Activated CD4-positive, alpha-beta memory T cell treated with anti-CD3 and anti-CD28 coated beads, Interleukin-2, amount 10 ng/mL, durations not matched to agents 7 days and 5 days (primary cell): ENCODE measurements at regions not wholly inside any gene's neighbourhood (a gene's known extent, or its start where the extent isn't known, plus 50 kb on each side); places are given as distances from the start of the nearest gene placed in this dataset.

Experiments used
- CTCF ChIA-PET: fragments of 350-600 bp; sonication (Branson Sonifier 250); formaldehyde crosslinking; loops from one replicate; lab custom pipeline; 2021; ENCODE audit warnings: antibody characterized with exemption, inconsistent platforms; lab: Charles Lee
- POLR2A ChIA-PET: fragments of 350-600 bp; sonication (Branson Sonifier 250); formaldehyde crosslinking; loops from one replicate; lab custom pipeline; 2021; ENCODE audit warnings: antibody characterized with exemption; lab: Charles Lee
- DNase-seq: peaks from one replicate; pipeline ENCODE4 v3.0.0-alpha.2; 2020
- H3K27ac Mint-ChIP-seq: one replicate; pipeline ENCODE4 v1.8.0; 2021; ENCODE audit warnings: mild to moderate bottlenecking, mixed read lengths
- H3K27me3 Mint-ChIP-seq: one replicate; pipeline ENCODE4 v1.8.0; 2021; ENCODE audit warnings: mixed read lengths
- H3K36me3 Mint-ChIP-seq: one replicate; pipeline ENCODE4 v1.8.0; 2021; ENCODE audit warnings: low read depth, mixed read lengths
- H3K4me1 Mint-ChIP-seq: one replicate; pipeline ENCODE4 v1.8.0; 2021; ENCODE audit warnings: mixed read lengths
- H3K4me3 Mint-ChIP-seq: one replicate; pipeline ENCODE4 v1.8.0; 2021; ENCODE audit warnings: mild to moderate bottlenecking, mixed read lengths
- H3K9me3 Mint-ChIP-seq: one replicate; pipeline ENCODE4 v1.8.0; 2021; ENCODE audit warnings: mixed read lengths

DNA sequence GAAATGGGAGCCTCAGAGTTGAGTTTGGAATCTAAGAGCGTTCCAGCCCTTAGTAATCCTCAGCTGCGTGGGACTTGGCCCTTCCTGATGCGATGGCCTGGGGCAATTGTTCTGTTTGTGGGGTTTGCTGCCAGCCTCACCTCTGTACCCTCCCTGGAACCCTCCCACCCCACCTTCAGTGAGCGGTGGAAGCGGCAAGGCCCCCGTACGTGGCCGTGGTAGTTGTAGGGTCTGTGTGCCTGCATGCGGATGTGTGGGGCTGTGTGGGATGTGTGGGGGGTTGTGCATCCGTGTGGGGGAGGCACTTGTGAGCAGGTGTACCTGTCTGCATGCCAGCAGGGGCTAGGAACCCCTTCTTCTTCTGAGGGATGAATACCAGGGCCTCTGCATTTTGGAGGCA lies 65.4 kb upstream of the ADRA2C start:
- Mint-ChIP-seq H3K4me3 (no peak overlapping the region), H3K4me1 (no peaks in the 10 kb centered on the region), H3K27ac (no peak overlapping the region), H3K36me3 (no peaks in the 10 kb centered on the region), H3K27me3 (peaks cover 3% of the 10 kb centered on the region), H3K9me3 (peaks cover 4% of the 10 kb centered on the region)
- CTCF ChIA-PET = no interaction called here
- POLR2A ChIA-PET = no interaction called here
- DNase-seq = no peak

DNA sequence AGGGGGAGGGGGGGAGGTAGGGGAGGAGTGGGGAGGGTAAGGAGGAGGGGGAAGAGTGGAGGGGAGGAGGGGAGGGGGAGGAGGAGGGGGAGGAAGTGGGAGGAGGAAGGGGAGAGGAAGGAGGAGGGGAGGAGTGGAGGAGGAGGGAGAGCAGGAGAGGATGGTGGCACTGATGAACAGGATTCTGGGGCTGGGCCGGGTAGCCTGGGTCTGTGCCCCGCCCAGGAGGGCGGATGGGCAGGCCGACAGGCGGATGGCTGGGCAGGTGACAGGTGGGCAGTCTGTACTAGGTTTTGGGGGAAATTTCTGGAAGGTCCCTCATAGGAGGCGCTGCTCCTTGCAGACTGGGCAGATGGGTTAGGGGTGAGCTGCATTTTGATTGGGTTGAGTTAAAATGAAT lies 66.0 kb upstream of the ADRA2C start:
- Mint-ChIP-seq H3K9me3 (peaks cover 4% of the 10 kb centered on the region), H3K27me3 (peaks cover 3% of the 10 kb centered on the region), H3K36me3 (no peaks in the 10 kb centered on the region), H3K4me3 (no peak overlapping the region), H3K27ac (no peak overlapping the region), H3K4me1 (no peaks in the 10 kb centered on the region)
- CTCF ChIA-PET = no interaction called here
- POLR2A ChIA-PET = no interaction called here
- no peak for DNase-seq

GRCh38 chr4:3699678-3700077 lies 66.5 kb upstream of the ADRA2C start:
- POLR2A ChIA-PET = no interaction called here

GRCh38 chr4:3699261-3699660 lies 66.9 kb upstream of the ADRA2C start:
- Mint-ChIP-seq H3K4me1 (no peaks in the 10 kb centered on the region), H3K27me3 (peaks cover 5% of the 10 kb centered on the region), H3K4me3 (no peak overlapping the region), H3K36me3 (no peaks in the 10 kb centered on the region), H3K9me3 (peaks cover 4% of the 10 kb centered on the region), H3K27ac (no peak overlapping the region)
- CTCF ChIA-PET = no interaction called here
- DNase-seq = no peak
- POLR2A ChIA-PET = no interaction called here

More at GRCh38 chr4:3699678-3700077, 66.5 kb upstream of the ADRA2C start:
- Mint-ChIP-seq H3K9me3 (peaks cover 4% of the 10 kb centered on the region), H3K4me1 (no peaks in the 10 kb centered on the region), H3K36me3 (no peaks in the 10 kb centered on the region), H3K4me3 (no peak overlapping the region), H3K27me3 (peaks cover 3% of the 10 kb centered on the region), H3K27ac (no peak overlapping the region)
- DNase-seq = no peak
- CTCF ChIA-PET = no interaction called here

DNA sequence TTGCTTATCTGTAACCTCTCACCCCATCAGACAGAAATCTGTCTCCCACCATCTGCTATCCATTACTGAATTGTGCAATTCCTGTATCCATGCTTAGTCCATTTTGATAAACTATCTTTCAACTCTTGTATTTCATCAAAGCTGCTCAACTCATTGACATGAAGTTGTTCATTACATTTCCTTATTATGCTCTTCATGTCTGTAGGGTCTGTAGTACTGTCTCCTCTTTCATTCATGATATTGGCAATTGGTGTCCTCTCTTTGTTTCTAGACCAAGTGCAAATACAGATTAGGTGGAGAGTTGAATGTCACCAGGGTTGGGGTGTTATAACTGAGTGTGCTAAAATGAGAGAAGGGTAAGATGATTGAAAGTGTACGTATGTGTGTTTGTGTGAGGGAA lies 69.2 kb upstream of the ADRA2C start:
- Mint-ChIP-seq H3K4me1 (no peaks in the 10 kb centered on the region), H3K27ac (no peak overlapping the region), H3K9me3 (peaks cover 4% of the 10 kb centered on the region), H3K4me3 (no peak overlapping the region), H3K27me3 (peaks cover 10% of the 10 kb centered on the region), H3K36me3 (no peaks in the 10 kb centered on the region)
- ChIA-PET CTCF (no interaction called here), POLR2A (no interaction called here)
- no peak for DNase-seq

GRCh38 chr4:3690551-3691152 lies 75.5 kb upstream of the ADRA2C start:
- H3K9me3 Mint-ChIP-seq = no peaks in the 10 kb centered on the region
- H3K4me3 Mint-ChIP-seq = no peak overlapping the region
- H3K27me3 Mint-ChIP-seq = peaks cover 7% of the 10 kb centered on the region
- no peaks in the 10 kb centered on the region for H3K36me3 Mint-ChIP-seq
- no peak overlapping the region for H3K27ac Mint-ChIP-seq
- H3K4me1 Mint-ChIP-seq = no peaks in the 10 kb centered on the region
- ChIA-PET CTCF (no interaction called here), POLR2A (no interaction called here)
- DNase-seq = no peak

DNA sequence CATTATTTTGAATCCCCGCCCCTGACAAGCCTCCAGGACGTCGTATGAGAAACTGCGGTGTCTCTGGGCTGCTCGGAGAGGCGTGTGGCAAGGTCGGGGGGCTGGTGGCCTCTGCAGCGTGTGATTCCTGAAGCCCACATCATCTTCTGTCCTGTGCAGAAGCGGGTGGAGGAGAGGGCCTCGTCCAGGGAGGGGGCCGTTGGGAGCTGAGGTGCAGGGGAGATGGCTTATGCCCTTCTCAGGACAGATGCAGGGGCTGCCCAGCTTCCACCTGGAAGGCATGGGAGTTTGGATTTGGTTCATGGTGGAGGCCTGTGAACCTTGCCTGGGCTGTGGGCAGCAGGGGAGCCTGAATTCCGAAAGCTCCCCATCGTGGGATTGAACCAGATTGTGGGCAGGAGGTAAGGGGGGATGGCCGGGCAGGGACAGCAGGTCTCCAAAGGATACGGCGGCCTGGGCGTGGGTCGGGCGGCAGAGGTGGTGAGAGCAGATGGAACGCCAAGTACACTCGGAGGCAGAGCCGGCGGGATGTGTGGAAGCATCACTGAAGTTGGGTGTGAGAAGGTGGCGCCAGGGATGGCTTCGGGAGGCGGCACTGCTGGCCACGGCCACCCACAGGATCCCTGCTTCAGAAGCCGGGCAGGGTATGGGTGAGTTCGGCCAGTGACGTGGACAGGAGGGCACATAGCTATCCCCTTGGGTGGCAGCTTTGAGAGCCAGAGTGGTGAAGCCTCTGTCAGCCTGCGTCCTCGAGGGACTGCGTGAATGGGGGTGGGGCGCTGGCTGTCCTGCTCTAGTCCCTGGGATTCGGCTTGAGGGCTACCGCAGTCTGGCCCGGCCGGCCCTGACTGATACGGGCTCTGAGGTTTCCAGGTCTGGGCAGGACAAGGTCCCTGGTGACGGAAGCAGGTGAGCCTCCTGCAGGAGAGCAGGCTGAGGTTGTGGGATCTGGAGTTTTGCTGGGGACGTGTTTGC lies 76.3 kb upstream of the ADRA2C start:
- H3K4me3 Mint-ChIP-seq = no peak overlapping the region
- CTCF ChIA-PET = no interaction called here

GRCh38 chr4:3689006-3689405 lies 77.2 kb upstream of the ADRA2C start:
- H3K9me3 Mint-ChIP-seq = no peaks in the 10 kb centered on the region

More for the DNA sequence above, 76.3 kb upstream of the ADRA2C start:
- Mint-ChIP-seq H3K27ac (no peak overlapping the region), H3K9me3 (no peaks in the 10 kb centered on the region), H3K27me3 (peaks cover 7% of the 10 kb centered on the region), H3K4me1 (no peaks in the 10 kb centered on the region), H3K36me3 (no peaks in the 10 kb centered on the region)
- DNase-seq = no peak
- POLR2A ChIA-PET = no interaction called here

DNA sequence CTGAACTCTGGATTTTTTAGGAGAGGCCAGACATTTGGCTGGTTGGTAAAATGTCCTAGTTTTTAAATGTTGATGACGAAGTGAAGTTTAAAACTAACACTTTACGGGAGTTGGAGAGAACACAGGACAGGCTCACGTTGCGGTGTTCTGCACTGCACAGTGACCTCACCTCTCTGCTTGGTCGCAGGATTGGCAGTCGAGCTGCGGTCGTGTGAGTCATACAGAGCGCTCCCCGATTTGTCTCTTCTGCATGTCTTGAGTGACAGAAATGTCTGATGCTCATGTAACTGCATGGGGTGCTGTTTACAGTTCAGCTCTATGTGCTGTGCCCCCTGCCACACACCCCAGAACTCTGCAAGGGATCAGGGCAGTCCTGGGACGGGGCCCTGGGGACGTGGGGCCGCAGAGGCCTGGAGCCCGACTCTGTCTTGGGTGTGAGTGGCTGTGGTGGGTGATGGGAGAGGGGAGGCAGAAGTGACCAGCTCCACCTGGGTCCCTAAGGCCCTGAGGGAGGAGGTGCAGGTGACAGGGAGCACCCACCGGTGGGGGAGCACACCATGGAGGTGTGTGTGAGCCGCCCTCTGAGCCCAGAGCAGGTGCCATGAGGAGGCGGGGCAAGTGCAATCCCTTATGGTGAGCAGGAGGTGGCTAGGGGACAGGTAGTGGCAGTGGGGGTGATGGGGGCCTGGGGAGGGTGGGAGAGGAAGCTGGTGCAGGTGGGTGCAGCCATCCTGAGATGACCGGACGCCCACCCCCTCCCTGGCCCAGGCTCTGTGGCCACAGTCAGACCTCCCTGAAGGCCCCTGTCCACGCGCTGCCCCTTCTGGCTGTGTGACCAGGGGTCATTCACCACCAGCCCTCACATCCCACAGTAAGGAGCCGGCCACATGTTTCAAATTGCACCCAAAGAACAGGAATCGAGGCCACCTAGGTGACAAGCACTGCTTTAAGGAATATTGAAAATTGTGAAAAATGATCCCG lies 77.9 kb upstream of the ADRA2C start:
- ChIA-PET CTCF (no interaction called here), POLR2A (no interaction called here)
- Mint-ChIP-seq H3K9me3 (no peaks in the 10 kb centered on the region), H3K4me3 (no peak overlapping the region), H3K36me3 (no peaks in the 10 kb centered on the region), H3K27ac (no peak overlapping the region), H3K27me3 (peaks cover 4% of the 10 kb centered on the region), H3K4me1 (no peaks in the 10 kb centered on the region)
- DNase-seq = no peak

More at GRCh38 chr4:3689006-3689405, 77.2 kb upstream of the ADRA2C start:
- CTCF ChIA-PET = no interaction called here
- Mint-ChIP-seq H3K27ac (no peak overlapping the region), H3K27me3 (peaks cover 5% of the 10 kb centered on the region), H3K4me1 (no peaks in the 10 kb centered on the region), H3K4me3 (no peak overlapping the region), H3K36me3 (no peaks in the 10 kb centered on the region)
- POLR2A ChIA-PET = no interaction called here
- DNase-seq = no peak

DNA sequence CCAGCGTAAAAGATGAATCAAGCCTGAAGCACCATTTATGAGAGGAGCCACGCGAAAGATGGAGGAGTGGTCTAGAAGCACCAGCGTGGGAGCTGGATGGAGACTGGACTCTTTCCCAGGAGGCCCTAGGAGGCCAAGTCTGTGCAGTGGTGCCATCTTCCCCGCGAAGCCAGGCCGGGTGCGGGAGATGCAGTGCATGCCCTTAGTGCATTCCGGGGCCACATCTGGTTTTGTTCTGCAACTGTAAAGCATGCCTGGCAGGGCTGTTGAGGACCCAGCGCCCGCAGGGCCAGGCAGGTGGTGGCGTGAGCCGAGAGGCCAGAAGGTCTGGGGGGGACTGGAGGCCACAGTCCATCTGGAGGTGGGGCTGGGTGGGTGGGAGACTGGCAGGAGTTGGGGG lies 78.6 kb upstream of the ADRA2C start:
- no peaks in the 10 kb centered on the region for H3K27me3 Mint-ChIP-seq
- no peaks in the 10 kb centered on the region for H3K9me3 Mint-ChIP-seq
- no peak for DNase-seq
- H3K4me3 Mint-ChIP-seq = no peak overlapping the region
- no peaks in the 10 kb centered on the region for H3K4me1 Mint-ChIP-seq
- CTCF ChIA-PET = no interaction called here
- POLR2A ChIA-PET = no interaction called here
- no peaks in the 10 kb centered on the region for H3K36me3 Mint-ChIP-seq
- no peak overlapping the region for H3K27ac Mint-ChIP-seq

- Mint-ChIP-seq H3K9me3 (no peaks in the 10 kb centered on the region), H3K4me3 (no peak overlapping the region), H3K4me1 (no peaks in the 10 kb centered on the region), H3K36me3 (no peaks in the 10 kb centered on the region), H3K27me3 (no peaks in the 10 kb centered on the region), H3K27ac (no peak overlapping the region)
- no peak for DNase-seq
- POLR2A ChIA-PET = no interaction called here
- CTCF ChIA-PET = no interaction called here
Observed at GRCh38 chr4:3686753-3687152, 79.4 kb upstream of the ADRA2C start.

- H3K4me1 Mint-ChIP-seq = no peaks in the 10 kb centered on the region
- H3K27me3 Mint-ChIP-seq = no peaks in the 10 kb centered on the region
- no peak overlapping the region for H3K27ac Mint-ChIP-seq
- no peak for DNase-seq
- ChIA-PET POLR2A (no interaction called here), CTCF (no interaction called here)
- no peaks in the 10 kb centered on the region for H3K36me3 Mint-ChIP-seq
- H3K9me3 Mint-ChIP-seq = no peaks in the 10 kb centered on the region
- H3K4me3 Mint-ChIP-seq = no peak overlapping the region
Observed at GRCh38 chr4:3685081-3685645, 81.0 kb upstream of the ADRA2C start.

DNA sequence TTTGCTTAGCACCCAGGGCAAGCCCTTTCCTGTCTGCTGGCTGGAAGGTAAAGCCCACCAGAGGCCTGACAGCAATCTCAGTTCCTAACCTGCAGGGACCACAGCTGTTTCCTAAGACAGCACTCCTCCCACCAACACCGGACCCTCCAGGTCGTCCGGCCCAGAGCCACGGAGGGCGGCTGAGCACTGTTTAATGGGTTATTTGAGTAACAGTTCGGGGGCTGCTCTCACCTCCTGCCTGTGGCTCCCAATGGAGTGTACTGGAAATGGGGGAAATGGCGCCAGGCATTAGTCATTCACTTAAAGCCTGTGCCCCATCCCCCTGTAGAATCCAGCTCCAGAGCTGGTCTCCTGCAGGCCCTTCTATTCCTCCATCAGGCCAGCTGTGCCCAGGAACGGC lies 81.6 kb upstream of the ADRA2C start:
- no peak for DNase-seq
- POLR2A ChIA-PET = no interaction called here
- no peaks in the 10 kb centered on the region for H3K4me1 Mint-ChIP-seq
- H3K27ac Mint-ChIP-seq = no peak overlapping the region
- H3K27me3 Mint-ChIP-seq = no peaks in the 10 kb centered on the region
- no peak overlapping the region for H3K4me3 Mint-ChIP-seq
- no peaks in the 10 kb centered on the region for H3K9me3 Mint-ChIP-seq
- CTCF ChIA-PET = no interaction called here
- H3K36me3 Mint-ChIP-seq = no peaks in the 10 kb centered on the region
